ENCODE measurements at regions not wholly inside any gene's neighbourhood (a gene's known extent, or its start where the extent isn't known, plus 50 kb on each side); places are given as distances from the start of the nearest gene placed in this dataset.

GRCh38 chr21:38660333-38661196, 145.2 kb upstream of the ETS2 start:
- Histone ChIP-seq H3K36me3 (ENCODE audit: control insufficient read depth, low read depth, low read length) (no peaks in the 10 kb centered on the region), H3K9ac (ENCODE audit: low read length) (no peak overlapping the region), H3K9me3 (ENCODE audit: control insufficient read depth, low read depth, low read length) (no peaks in the 10 kb centered on the region), H3K4me1 (ENCODE audit: control insufficient read depth, low read depth, low read length) (peaks cover 20% of the 10 kb centered on the region), H3K4me3 (ENCODE audit: low read length) (peak overlapping the region; percentile 66), H3K27ac (ENCODE audit: low read length) (no peak overlapping the region), H3K27me3 (ENCODE audit: control insufficient read depth, insufficient read depth, low read length) (peaks cover 57% of the 10 kb centered on the region)

GRCh38 chr21:38661197-38661871, 144.4 kb upstream of the ETS2 start:
- H3K9ac ChIP-seq (ENCODE audit: low read length): no peak overlapping the region
- peaks cover 20% of the 10 kb centered on the region for H3K4me1 ChIP-seq (ENCODE audit: control insufficient read depth, low read depth, low read length)
- peak overlapping the region; percentile 66 for H3K4me3 ChIP-seq (ENCODE audit: low read length)
- H3K27ac ChIP-seq (ENCODE audit: low read length): no peak overlapping the region
- H3K36me3 ChIP-seq (ENCODE audit: control insufficient read depth, low read depth, low read length): no peaks in the 10 kb centered on the region
- peaks cover 55% of the 10 kb centered on the region for H3K27me3 ChIP-seq (ENCODE audit: control insufficient read depth, insufficient read depth, low read length)
- H3K9me3 ChIP-seq (ENCODE audit: control insufficient read depth, low read depth, low read length): no peaks in the 10 kb centered on the region

- no peaks in the 10 kb centered on the region for H3K9me3 ChIP-seq (ENCODE audit: control insufficient read depth, low read depth, low read length)
- H3K4me3 ChIP-seq (ENCODE audit: low read length): peak overlapping the region; percentile 66
- peaks cover 52% of the 10 kb centered on the region for H3K27me3 ChIP-seq (ENCODE audit: control insufficient read depth, insufficient read depth, low read length)
- peaks cover 20% of the 10 kb centered on the region for H3K4me1 ChIP-seq (ENCODE audit: control insufficient read depth, low read depth, low read length)
- no peaks in the 10 kb centered on the region for H3K36me3 ChIP-seq (ENCODE audit: control insufficient read depth, low read depth, low read length)
- H3K27ac ChIP-seq (ENCODE audit: low read length): no peak overlapping the region
- no peak overlapping the region for H3K9ac ChIP-seq (ENCODE audit: low read length)
Measured at GRCh38 chr21:38661889-38662568, 143.7 kb upstream of the ETS2 start.

GRCh38 chr21:38663282-38663681, 142.4 kb upstream of the ETS2 start:
- Histone ChIP-seq H3K9me3 (ENCODE audit: control insufficient read depth, low read depth, low read length) (no peaks in the 10 kb centered on the region), H3K36me3 (ENCODE audit: control insufficient read depth, low read depth, low read length) (no peaks in the 10 kb centered on the region), H3K27ac (ENCODE audit: low read length) (no peak overlapping the region), H3K9ac (ENCODE audit: low read length) (no peak overlapping the region), H3K27me3 (ENCODE audit: control insufficient read depth, insufficient read depth, low read length) (peaks cover 44% of the 10 kb centered on the region), H3K4me3 (ENCODE audit: low read length) (no peak overlapping the region), H3K4me1 (ENCODE audit: control insufficient read depth, low read depth, low read length) (peaks cover 16% of the 10 kb centered on the region)

GRCh38 chr21:38664315-38664714, 141.4 kb upstream of the ETS2 start:
- Histone ChIP-seq H3K27me3 (ENCODE audit: control insufficient read depth, insufficient read depth, low read length) (peaks cover 34% of the 10 kb centered on the region), H3K9ac (ENCODE audit: low read length) (no peak overlapping the region), H3K4me3 (ENCODE audit: low read length) (no peak overlapping the region), H3K4me1 (ENCODE audit: control insufficient read depth, low read depth, low read length) (peaks cover 16% of the 10 kb centered on the region), H3K9me3 (ENCODE audit: control insufficient read depth, low read depth, low read length) (no peaks in the 10 kb centered on the region), H3K36me3 (ENCODE audit: control insufficient read depth, low read depth, low read length) (no peaks in the 10 kb centered on the region), H3K27ac (ENCODE audit: low read length) (no peak overlapping the region)

- H3K4me1 ChIP-seq (ENCODE audit: control insufficient read depth, low read depth, low read length): peaks cover 16% of the 10 kb centered on the region
Measured at GRCh38 chr21:38664841-38665240, 140.9 kb upstream of the ETS2 start.

GRCh38 chr21:38667291-38667870, 138.3 kb upstream of the ETS2 start:
- H3K9ac ChIP-seq (ENCODE audit: low read length): no peak overlapping the region
- no peak overlapping the region for H3K27ac ChIP-seq (ENCODE audit: low read length)
- H3K27me3 ChIP-seq (ENCODE audit: control insufficient read depth, insufficient read depth, low read length): peaks cover 3% of the 10 kb centered on the region
- no peak overlapping the region for H3K4me3 ChIP-seq (ENCODE audit: low read length)
- peaks cover 7% of the 10 kb centered on the region for H3K4me1 ChIP-seq (ENCODE audit: control insufficient read depth, low read depth, low read length)
- H3K9me3 ChIP-seq (ENCODE audit: control insufficient read depth, low read depth, low read length): no peaks in the 10 kb centered on the region
- H3K36me3 ChIP-seq (ENCODE audit: control insufficient read depth, low read depth, low read length): no peaks in the 10 kb centered on the region

More at GRCh38 chr21:38664841-38665240, 140.9 kb upstream of the ETS2 start:
- no peaks in the 10 kb centered on the region for H3K36me3 ChIP-seq (ENCODE audit: control insufficient read depth, low read depth, low read length)
- H3K9ac ChIP-seq (ENCODE audit: low read length): no peak overlapping the region
- H3K27me3 ChIP-seq (ENCODE audit: control insufficient read depth, insufficient read depth, low read length): peaks cover 28% of the 10 kb centered on the region
- no peak overlapping the region for H3K4me3 ChIP-seq (ENCODE audit: low read length)
- H3K9me3 ChIP-seq (ENCODE audit: control insufficient read depth, low read depth, low read length): no peaks in the 10 kb centered on the region
- H3K27ac ChIP-seq (ENCODE audit: low read length): no peak overlapping the region

- no peaks in the 10 kb centered on the region for H3K36me3 ChIP-seq (ENCODE audit: control insufficient read depth, low read depth, low read length)
- H3K4me3 ChIP-seq (ENCODE audit: low read length): no peak overlapping the region
- H3K9me3 ChIP-seq (ENCODE audit: control insufficient read depth, low read depth, low read length): no peaks in the 10 kb centered on the region
- H3K27ac ChIP-seq (ENCODE audit: low read length): no peak overlapping the region
- H3K27me3 ChIP-seq (ENCODE audit: control insufficient read depth, insufficient read depth, low read length): no peaks in the 10 kb centered on the region
- peaks cover 4% of the 10 kb centered on the region for H3K4me1 ChIP-seq (ENCODE audit: control insufficient read depth, low read depth, low read length)
- no peak overlapping the region for H3K9ac ChIP-seq (ENCODE audit: low read length)
Measured at GRCh38 chr21:38668067-38668466, 137.7 kb upstream of the ETS2 start.

GRCh38 chr21:38668541-38668940, 137.2 kb upstream of the ETS2 start:
- Histone ChIP-seq H3K4me1 (ENCODE audit: control insufficient read depth, low read depth, low read length) (peaks cover 4% of the 10 kb centered on the region), H3K27me3 (ENCODE audit: control insufficient read depth, insufficient read depth, low read length) (no peaks in the 10 kb centered on the region), H3K9me3 (ENCODE audit: control insufficient read depth, low read depth, low read length) (no peaks in the 10 kb centered on the region), H3K9ac (ENCODE audit: low read length) (no peak overlapping the region), H3K4me3 (ENCODE audit: low read length) (no peak overlapping the region), H3K27ac (ENCODE audit: low read length) (no peak overlapping the region), H3K36me3 (ENCODE audit: control insufficient read depth, low read depth, low read length) (no peaks in the 10 kb centered on the region)

GRCh38 chr21:38669186-38669585, 136.5 kb upstream of the ETS2 start:
- Histone ChIP-seq H3K27ac (ENCODE audit: low read length) (no peak overlapping the region), H3K27me3 (ENCODE audit: control insufficient read depth, insufficient read depth, low read length) (no peaks in the 10 kb centered on the region), H3K9ac (ENCODE audit: low read length) (no peak overlapping the region), H3K4me3 (ENCODE audit: low read length) (no peak overlapping the region), H3K36me3 (ENCODE audit: control insufficient read depth, low read depth, low read length) (no peaks in the 10 kb centered on the region), H3K9me3 (ENCODE audit: control insufficient read depth, low read depth, low read length) (no peaks in the 10 kb centered on the region), H3K4me1 (ENCODE audit: control insufficient read depth, low read depth, low read length) (peaks cover 4% of the 10 kb centered on the region)

- Histone ChIP-seq H3K27ac (ENCODE audit: low read length) (no peak overlapping the region), H3K4me1 (ENCODE audit: control insufficient read depth, low read depth, low read length) (no peaks in the 10 kb centered on the region), H3K9ac (ENCODE audit: low read length) (no peak overlapping the region), H3K36me3 (ENCODE audit: control insufficient read depth, low read depth, low read length) (no peaks in the 10 kb centered on the region), H3K4me3 (ENCODE audit: low read length) (no peak overlapping the region), H3K9me3 (ENCODE audit: control insufficient read depth, low read depth, low read length) (no peaks in the 10 kb centered on the region), H3K27me3 (ENCODE audit: control insufficient read depth, insufficient read depth, low read length) (no peaks in the 10 kb centered on the region)
Measured at GRCh38 chr21:38670861-38671260, 134.9 kb upstream of the ETS2 start.

Data from iPS-18a (cell line).